NCI-H510A treated with DMSO at 0.1 percent for 48 hours (cell line): ENCODE measurements at regions not wholly inside any gene's neighbourhood (a gene's known extent, or its start where the extent isn't known, plus 50 kb on each side); places are given as distances from the start of the nearest gene placed in this dataset.
"Not testable (repeated sequence)": the region's sequence is repeated elsewhere in the genome, so short reads cannot be mapped to it uniquely, and the experiment has no call there.

Experiments
- DNase-seq: peaks from one replicate; lab custom pipeline; 2025; lab: John Stamatoyannopoulos, UW

- DNase-seq, result no peak
Measured at GRCh38 chr13:62173958-62174357, 758.3 kb upstream of the PCDH20 start.

GRCh38 chr13:62171697-62172096, 756.0 kb upstream of the PCDH20 start:
- no peak for DNase-seq

- DNase-seq, result no peak
Measured at GRCh38 chr13:62168891-62169290, 753.2 kb upstream of the PCDH20 start.

GRCh38 chr13:62167650-62168172, 752.1 kb upstream of the PCDH20 start:
- no peak for DNase-seq

- DNase-seq, result no peak
Measured at GRCh38 chr13:62162860-62163259, 747.2 kb upstream of the PCDH20 start.

- no peak for DNase-seq
Measured at GRCh38 chr13:62158520-62158919, 742.9 kb upstream of the PCDH20 start.

GRCh38 chr13:62151724-62152123, 736.1 kb upstream of the PCDH20 start:
- DNase-seq, result not testable (repeated sequence)

- DNase-seq, result no peak
Measured at GRCh38 chr13:62142048-62142447, 726.4 kb upstream of the PCDH20 start.

GRCh38 chr13:62139597-62139996, 723.9 kb upstream of the PCDH20 start:
- DNase-seq, result no peak

- DNase-seq, result no peak
Measured at GRCh38 chr13:62137629-62138405, 722.2 kb upstream of the PCDH20 start.

GRCh38 chr13:62131604-62132003, 716.0 kb upstream of the PCDH20 start:
- DNase-seq, result no peak

GRCh38 chr13:62130062-62130970, 714.7 kb upstream of the PCDH20 start:
- DNase-seq, result no peak

- DNase-seq, result no peak
Measured at GRCh38 chr13:62129000-62129551, 713.4 kb upstream of the PCDH20 start.

GRCh38 chr13:62126400-62126799, 710.8 kb upstream of the PCDH20 start:
- no peak for DNase-seq

- DNase-seq, result no peak
Measured at GRCh38 chr13:62125451-62125850, 709.8 kb upstream of the PCDH20 start.

- no peak for DNase-seq
Measured at GRCh38 chr13:62123409-62123808, 707.8 kb upstream of the PCDH20 start.

GRCh38 chr13:62122434-62122833, 706.8 kb upstream of the PCDH20 start:
- no peak for DNase-seq

GRCh38 chr13:62119739-62120700, 704.4 kb upstream of the PCDH20 start:
- DNase-seq, result no peak

GRCh38 chr13:62115831-62116230, 700.2 kb upstream of the PCDH20 start:
- no peak for DNase-seq

- DNase-seq, result peak; percentile 0
Measured at GRCh38 chr13:62113179-62113578, 697.5 kb upstream of the PCDH20 start.

- no peak for DNase-seq
Measured at GRCh38 chr13:62110079-62110478, 694.4 kb upstream of the PCDH20 start.
